CD4-positive, alpha-beta memory T cell (primary cell): ENCODE measurements at regions not wholly inside any gene's neighbourhood (a gene's known extent, or its start where the extent isn't known, plus 50 kb on each side); places are given as distances from the start of the nearest gene placed in this dataset.

ENCODE experiments used
- CTCF ChIA-PET: fragments of 350-600 bp; sonication (Branson Sonifier 250); formaldehyde crosslinking; loops from one replicate; lab custom pipeline; 2021; ENCODE audit warnings: inconsistent platforms; ENCODE audit not compliant: partially characterized antibody; lab: Charles Lee
- POLR2A ChIA-PET: fragments of 350-600 bp; sonication (Branson Sonifier 250); formaldehyde crosslinking; loops from one replicate; lab custom pipeline; 2021; ENCODE audit not compliant: partially characterized antibody; lab: Charles Lee
- DNase-seq, 5 donors: peaks; one replicate each; pipeline versions ENCODE4 v3.0.0 to v3.0.0-alpha.2; 2020 to 2022; ENCODE audit warnings: mixed read lengths in 1 of 5
- H3K27ac ChIP-seq: one replicate; pipeline ENCODE4 v1.7.0; 2013; ENCODE audit warnings: low read depth, low read length
- H3K27me3 ChIP-seq: 2 replicates; pipeline ENCODE4 v1.7.0; 2013; ENCODE audit warnings: mild to moderate bottlenecking, low read length, moderate library complexity; ENCODE audit not compliant: insufficient read depth
- H3K36me3 ChIP-seq: 2 replicates; pipeline ENCODE4 v1.7.0; 2013; ENCODE audit warnings: mild to moderate bottlenecking, low read length, moderate library complexity; ENCODE audit not compliant: insufficient read depth
- H3K4me1 ChIP-seq: 2 replicates; pipeline ENCODE4 v1.7.0; 2013; ENCODE audit warnings: mild to moderate bottlenecking, low read length, moderate library complexity; ENCODE audit not compliant: insufficient read depth
- H3K4me3 ChIP-seq, 2 donors: one replicate each; pipeline ENCODE4 v1.7.0; 2013; ENCODE audit warnings: low read length in 2 of 2, mild to moderate bottlenecking in 1 of 2
- H3K9me3 ChIP-seq, 2 donors: one replicate each; pipeline ENCODE4 v1.7.0; 2013; ENCODE audit warnings: low read length in 2 of 2, control low read depth in 1 of 2; ENCODE audit not compliant: control insufficient read depth in 1 of 2
- H3K27ac Mint-ChIP-seq, 7 donors: one replicate each; pipeline ENCODE4 v1.8.0; 2020 to 2021; ENCODE audit warnings: mixed read lengths in 7 of 7, mild to moderate bottlenecking in 6 of 7, inconsistent platforms in 3 of 7, moderate library complexity in 3 of 7
- H3K27me3 Mint-ChIP-seq, 2 donors: one replicate each; pipeline ENCODE4 v1.8.0; 2020 to 2021; ENCODE audit warnings: mixed read lengths in 2 of 2
- H3K36me3 Mint-ChIP-seq, 2 donors: one replicate each; pipeline ENCODE4 v1.8.0; 2020 to 2021; ENCODE audit warnings: mixed read lengths in 2 of 2, inconsistent platforms in 1 of 2, mild to moderate bottlenecking in 1 of 2
- H3K4me1 Mint-ChIP-seq, 4 donors: one replicate each; pipeline ENCODE4 v1.8.0; 2020 to 2021; ENCODE audit warnings: mixed read lengths in 4 of 4, mild to moderate bottlenecking in 1 of 4
- H3K4me3 Mint-ChIP-seq, 8 donors: one replicate each; pipeline ENCODE4 v1.8.0; 2020 to 2021; ENCODE audit warnings: mixed read lengths in 8 of 8, mild to moderate bottlenecking in 7 of 8, moderate library complexity in 6 of 8, inconsistent platforms in 3 of 8
- H3K9me3 Mint-ChIP-seq, 8 donors: one replicate each; pipeline ENCODE4 v1.8.0; 2020 to 2021; ENCODE audit warnings: mixed read lengths in 8 of 8, mild to moderate bottlenecking in 5 of 8, inconsistent platforms in 3 of 8, moderate library complexity in 1 of 8
- intact Hi-C: fragments of 100-400 bp; cut with micrococcal nuclease; formaldehyde crosslinking; loops from one replicate; pipeline ENCODE4 v1.15.1; 2023

DNA sequence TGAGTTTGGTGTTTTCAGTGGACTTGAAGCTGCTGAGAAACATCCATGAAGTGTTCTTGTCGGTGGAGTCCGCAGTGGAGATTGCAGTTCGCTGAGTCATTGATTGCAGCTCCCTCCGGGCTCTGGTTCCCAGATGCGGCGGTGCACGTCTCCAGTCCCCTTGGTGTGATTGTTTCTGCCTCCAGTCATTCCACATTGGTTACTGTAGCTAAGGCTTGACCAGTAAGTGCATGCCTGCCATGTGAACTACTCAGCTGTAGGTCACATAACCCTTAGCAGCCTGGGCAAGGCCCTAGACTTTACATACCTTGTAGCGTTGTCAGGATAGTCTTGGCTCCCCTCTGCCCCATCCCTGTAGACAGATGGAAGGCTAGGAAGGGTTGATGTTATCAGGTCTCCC lies 53.8 kb upstream of the CLCN4 start:
- no peaks in the 10 kb centered on the region for H3K27me3 ChIP-seq
- no peak overlapping the region for H3K27ac ChIP-seq
- peaks cover 0 to 15% of the 10 kb centered on the region in 2 donors for H3K36me3 Mint-ChIP-seq
- CTCF ChIA-PET, result interaction anchor here (0.7 kb wide), 1 partner anchor 25 kb away, joined by 3 read pairs; no protein-coding TSS in a partner anchor
- POLR2A ChIA-PET, result no interaction called here
- DNase-seq, result no peak
- no peaks in the 10 kb centered on the region for H3K36me3 ChIP-seq
- no peak overlapping the region for H3K27ac Mint-ChIP-seq
- intact Hi-C loops, result no loop called here
- H3K4me3 ChIP-seq, result no peak overlapping the region
- peaks cover 57% of the 10 kb centered on the region for H3K4me1 ChIP-seq
- H3K4me3 Mint-ChIP-seq, result no peak overlapping the region
- H3K4me1 Mint-ChIP-seq, result peaks cover 21 to 70% (median 45%) of the 10 kb centered on the region in 4 donors
- no peaks in the 10 kb centered on the region for H3K9me3 ChIP-seq
- H3K9me3 Mint-ChIP-seq, result no peaks in the 10 kb centered on the region
- no peaks in the 10 kb centered on the region for H3K27me3 Mint-ChIP-seq

DNA sequence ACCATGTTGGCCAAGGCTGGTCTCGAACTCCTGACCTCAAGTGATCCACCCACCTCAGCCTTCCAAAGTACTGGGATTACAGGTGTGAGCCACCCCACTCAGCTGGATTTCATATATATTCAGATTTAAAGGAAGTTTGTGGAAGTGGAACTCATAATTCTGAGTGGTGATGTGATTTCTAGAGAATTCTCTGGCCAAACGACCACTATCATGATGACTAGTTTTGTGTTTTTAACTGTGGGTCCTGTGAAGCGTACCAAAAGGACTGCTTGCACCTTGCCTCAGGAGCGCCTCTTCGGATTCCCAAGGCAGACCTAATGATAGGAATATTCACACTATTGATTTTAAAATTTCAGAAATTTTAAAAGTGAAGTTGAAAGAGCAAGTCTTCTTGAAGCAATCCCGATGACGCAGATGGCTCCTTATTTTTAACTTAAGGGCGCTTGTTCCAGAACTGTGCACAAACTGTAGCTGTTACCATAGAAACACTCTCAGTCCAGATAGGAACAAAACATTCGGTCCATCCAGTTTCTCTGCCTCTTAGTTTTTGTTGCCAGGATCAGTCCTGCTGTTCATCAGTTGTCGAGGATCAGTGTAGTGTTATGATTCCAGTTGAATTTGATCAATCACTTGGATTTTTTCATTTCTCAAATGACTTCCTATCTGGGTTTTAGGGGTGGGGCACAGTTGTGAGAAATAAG lies 51.7 kb upstream of the CLCN4 start:
- no peaks in the 10 kb centered on the region for H3K9me3 Mint-ChIP-seq
- H3K36me3 ChIP-seq, result no peaks in the 10 kb centered on the region
- intact Hi-C loops, result no loop called here
- no peak overlapping the region for H3K27ac ChIP-seq
- H3K4me1 Mint-ChIP-seq, result peaks cover 12 to 71% (median 42%) of the 10 kb centered on the region in 4 donors
- H3K27me3 Mint-ChIP-seq, result no peaks in the 10 kb centered on the region
- CTCF ChIA-PET, result interaction anchor here (1.5 to 3.1 kb wide), 2 partner anchors 11 to 15 kb away, joined by 3 to 17 read pairs; no protein-coding TSS in a partner anchor
- no peak overlapping the region for H3K4me3 Mint-ChIP-seq
- H3K36me3 Mint-ChIP-seq, result peaks cover 0 to 6% of the 10 kb centered on the region in 2 donors
- H3K4me1 ChIP-seq, result peaks cover 63% of the 10 kb centered on the region
- H3K27me3 ChIP-seq, result no peaks in the 10 kb centered on the region
- POLR2A ChIA-PET, result no interaction called here
- no peaks in the 10 kb centered on the region for H3K9me3 ChIP-seq
- no peak for DNase-seq
- peak overlapping the region in 6 of 7 donors; percentile 34 to 92 (median 42) for H3K27ac Mint-ChIP-seq
- no peak overlapping the region for H3K4me3 ChIP-seq

DNA sequence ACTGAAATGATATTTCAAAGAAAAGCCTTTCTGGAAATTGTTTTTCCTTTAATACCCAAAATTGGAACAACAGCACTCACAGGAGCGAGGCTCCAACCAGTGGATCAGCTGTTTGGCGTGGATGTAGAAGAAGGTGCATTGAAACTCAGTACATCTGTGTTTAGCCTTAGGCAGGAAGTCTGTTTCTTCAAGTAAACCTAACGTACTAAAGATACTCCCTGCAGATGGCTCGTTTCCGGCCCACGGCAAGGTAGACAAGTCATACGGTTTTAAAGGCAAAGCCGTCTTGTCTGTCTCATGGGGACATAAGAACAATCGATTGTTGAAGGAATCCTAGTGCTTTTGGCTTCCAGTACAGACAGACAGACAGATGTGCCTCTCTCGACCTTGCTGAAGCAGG lies 50.0 kb upstream of the CLCN4 start:
- no peaks in the 10 kb centered on the region for H3K27me3 ChIP-seq
- Mint-ChIP-seq H3K27ac (peak overlapping the region; percentile 79 to 92 (median 86)), H3K4me3 (peak overlapping the region; percentile 44 to 70 (median 58)), H3K36me3 (peaks cover 0 to 15% of the 10 kb centered on the region in 2 donors), H3K9me3 (peaks cover 0 to 2% (median 0%) of the 10 kb centered on the region in 8 donors), H3K4me1 (peaks cover 20 to 70% (median 46%) of the 10 kb centered on the region in 4 donors), H3K27me3 (no peaks in the 10 kb centered on the region)
- H3K9me3 ChIP-seq, result no peaks in the 10 kb centered on the region
- peak; percentile 32 to 71 (median 53) for DNase-seq
- POLR2A ChIA-PET, result interaction anchor here (2.3 to 6.0 kb wide), 2 partner anchors 10 to 24 kb away, joined by 10 to 79 read pairs; no protein-coding TSS in a partner anchor
- intact Hi-C loops, result loop anchor here (1.0 to 2.0 kb wide), 2 partner anchors 9 to 22 kb away; no protein-coding TSS in a partner anchor
- H3K4me3 ChIP-seq, result no peak overlapping the region
- CTCF ChIA-PET, result interaction anchor here (1.2 to 3.1 kb wide), 5 partner anchors 10 to 28 kb away, joined by 3 to 17 read pairs (median 4); no protein-coding TSS in a partner anchor
- peaks cover 64% of the 10 kb centered on the region for H3K4me1 ChIP-seq
- no peaks in the 10 kb centered on the region for H3K36me3 ChIP-seq
- peak overlapping the region; percentile 39 for H3K27ac ChIP-seq
